HEK293 (cell line): ENCODE measurements at regions not wholly inside any gene's neighbourhood (a gene's known extent, or its start where the extent isn't known, plus 50 kb on each side); places are given as distances from the start of the nearest gene placed in this dataset.

ENCODE experiments used
- CTCF ChIA-PET: fragments of 350-600 bp; formaldehyde crosslinking; extraction: SDS; loops from one replicate; lab custom pipeline; 2021; ENCODE audit warnings: antibody characterized with exemption; lab: Yijun Ruan, JAX
- POLR2A ChIA-PET: fragments of 300-600 bp; formaldehyde crosslinking; extraction: SDS; loops from one replicate; lab custom pipeline; 2020; ENCODE audit warnings: antibody characterized with exemption, inconsistent platforms; lab: Yijun Ruan, JAX
- H3K27ac ChIP-seq: fragments of 200-500 bp; sonication (Bioruptor generic); 2 replicates; pipeline ENCODE4 v1.5.1; 2014; ENCODE audit warnings: low read depth, low read length, control low read depth, inconsistent platforms; ENCODE audit errors: extremely low read depth
- H3K36me3 ChIP-seq, 2 experiments: fragments of 200-500 bp in 1 of 2; sonication (Bioruptor generic) in 1 of 2; 1 replicate in 1 of 2; 2 replicates in 1 of 2; pipeline ENCODE4 v1.5.1; 2014 to 2017; ENCODE audit warnings: inconsistent platforms in 2 of 2, low read length in 2 of 2; ENCODE audit not compliant: control insufficient read depth in 2 of 2, insufficient read depth in 1 of 2
- H3K4me1 ChIP-seq: fragments of 200-500 bp; sonication (Bioruptor generic); 2 replicates; pipeline ENCODE4 v1.5.1; 2014; ENCODE audit warnings: mild to moderate bottlenecking, low read length, inconsistent platforms; ENCODE audit not compliant: control insufficient read depth, insufficient read depth
- H3K4me3 ChIP-seq: 2 replicates; pipeline ENCODE4 v1.5.1; 2011; ENCODE audit warnings: low read depth, mild to moderate bottlenecking, control low read depth, low read length, moderate library complexity
- H3K9me3 ChIP-seq: fragments of 200-500 bp; sonication (Bioruptor generic); 2 replicates; pipeline ENCODE4 v1.5.1; 2014; ENCODE audit warnings: low read depth, low read length, inconsistent platforms; ENCODE audit not compliant: control insufficient read depth, insufficient read depth
- HOXC10 ChIP-seq: sonication (generic); formaldehyde crosslinking; IDR thresholded peaks from 2 replicates; pipeline ENCODE4 v1.8.1; 2023; ENCODE audit warnings: mild to moderate bottlenecking, missing genetic modification reagents
- HOXD13 ChIP-seq: sonication (generic); formaldehyde crosslinking; IDR thresholded peaks from 2 replicates; pipeline ENCODE4 v1.8.0; 2022; ENCODE audit warnings: missing genetic modification reagents, borderline replicate concordance
- IKZF3 ChIP-seq: fragments of 450-650 bp; IDR thresholded peaks from 2 replicates; pipeline ENCODE4 v1.5.0; 2018; ENCODE audit warnings: missing biosample characterization, mild to moderate bottlenecking, missing genetic modification characterization, moderate library complexity
- KLF1 ChIP-seq: fragments of 450-650 bp; formaldehyde crosslinking; IDR thresholded peaks from 2 replicates; pipeline ENCODE4 v1.5.1; 2016; ENCODE audit warnings: missing biosample characterization, missing genetic modification characterization
- REPIN1 ChIP-seq: fragments of 450-650 bp; formaldehyde crosslinking; IDR thresholded peaks from 2 replicates; pipeline ENCODE4 v1.5.1; 2017; ENCODE audit warnings: missing biosample characterization, missing genetic modification characterization, low read depth
- TCF7L2 ChIP-seq: IDR thresholded peaks from 2 replicates; pipeline ENCODE4 v1.6.1; 2011; ENCODE audit warnings: low read depth, mild to moderate bottlenecking, inconsistent platforms, low read length, moderate library complexity, borderline replicate concordance
- ZBTB17 ChIP-seq: fragments of 450-650 bp; formaldehyde crosslinking; IDR thresholded peaks from 2 replicates; pipeline ENCODE4 v1.5.1; 2016; ENCODE audit warnings: missing biosample characterization, missing genetic modification characterization
- ZNF10 ChIP-seq: fragments of 450-650 bp; formaldehyde crosslinking; IDR thresholded peaks from 2 replicates; pipeline ENCODE4 v1.5.1; 2017; ENCODE audit warnings: missing biosample characterization, missing genetic modification characterization
- ZNF114 ChIP-seq: fragments of 450-650 bp; formaldehyde crosslinking; IDR thresholded peaks from 2 replicates; pipeline ENCODE4 v1.5.0; 2017; ENCODE audit warnings: missing biosample characterization, missing genetic modification characterization
- ZNF223 ChIP-seq: fragments of 450-650 bp; formaldehyde crosslinking; IDR thresholded peaks from 2 replicates; pipeline ENCODE4 v1.5.1; 2016; ENCODE audit warnings: missing biosample characterization, missing genetic modification characterization
- ZNF23 ChIP-seq: fragments of 450-650 bp; formaldehyde crosslinking; IDR thresholded peaks from 2 replicates; pipeline ENCODE4 v1.5.1; 2016; ENCODE audit warnings: missing biosample characterization, missing genetic modification characterization, borderline replicate concordance
- ZNF366 ChIP-seq: fragments of 450-650 bp; formaldehyde crosslinking; conservative IDR thresholded peaks from 2 replicates; pipeline ENCODE4 v1.5.1; 2016; ENCODE audit warnings: missing biosample characterization, missing genetic modification characterization
- ZNF585B ChIP-seq: fragments of 450-650 bp; formaldehyde crosslinking; IDR thresholded peaks from 2 replicates; pipeline ENCODE4 v1.5.1; 2016; ENCODE audit warnings: missing biosample characterization, missing genetic modification characterization
- ZNF654 ChIP-seq: fragments of 450-650 bp; formaldehyde crosslinking; IDR thresholded peaks from 2 replicates; pipeline ENCODE4 v1.5.1; 2016; ENCODE audit warnings: low read depth, missing biosample characterization, missing genetic modification characterization
- TF ChIP-seq, protein P1 (sequence below): fragments of 450-650 bp; formaldehyde crosslinking; optimal IDR thresholded peaks from 2 replicates; pipeline ENCODE3; 2016; ENCODE audit warnings: missing biosample characterization, mild to moderate bottlenecking, missing genetic modification characterization
- TF ChIP-seq, protein P2 (sequence below): fragments of 450-650 bp; formaldehyde crosslinking; IDR thresholded peaks from 2 replicates; pipeline ENCODE4 v1.5.1; 2016; ENCODE audit warnings: missing biosample characterization, missing genetic modification characterization, low read depth
- TF ChIP-seq, protein P3 (sequence below): fragments of 450-650 bp; formaldehyde crosslinking; IDR thresholded peaks from 2 replicates; pipeline ENCODE4 v1.5.1; 2016; ENCODE audit warnings: missing biosample characterization, missing genetic modification characterization

DNA sequence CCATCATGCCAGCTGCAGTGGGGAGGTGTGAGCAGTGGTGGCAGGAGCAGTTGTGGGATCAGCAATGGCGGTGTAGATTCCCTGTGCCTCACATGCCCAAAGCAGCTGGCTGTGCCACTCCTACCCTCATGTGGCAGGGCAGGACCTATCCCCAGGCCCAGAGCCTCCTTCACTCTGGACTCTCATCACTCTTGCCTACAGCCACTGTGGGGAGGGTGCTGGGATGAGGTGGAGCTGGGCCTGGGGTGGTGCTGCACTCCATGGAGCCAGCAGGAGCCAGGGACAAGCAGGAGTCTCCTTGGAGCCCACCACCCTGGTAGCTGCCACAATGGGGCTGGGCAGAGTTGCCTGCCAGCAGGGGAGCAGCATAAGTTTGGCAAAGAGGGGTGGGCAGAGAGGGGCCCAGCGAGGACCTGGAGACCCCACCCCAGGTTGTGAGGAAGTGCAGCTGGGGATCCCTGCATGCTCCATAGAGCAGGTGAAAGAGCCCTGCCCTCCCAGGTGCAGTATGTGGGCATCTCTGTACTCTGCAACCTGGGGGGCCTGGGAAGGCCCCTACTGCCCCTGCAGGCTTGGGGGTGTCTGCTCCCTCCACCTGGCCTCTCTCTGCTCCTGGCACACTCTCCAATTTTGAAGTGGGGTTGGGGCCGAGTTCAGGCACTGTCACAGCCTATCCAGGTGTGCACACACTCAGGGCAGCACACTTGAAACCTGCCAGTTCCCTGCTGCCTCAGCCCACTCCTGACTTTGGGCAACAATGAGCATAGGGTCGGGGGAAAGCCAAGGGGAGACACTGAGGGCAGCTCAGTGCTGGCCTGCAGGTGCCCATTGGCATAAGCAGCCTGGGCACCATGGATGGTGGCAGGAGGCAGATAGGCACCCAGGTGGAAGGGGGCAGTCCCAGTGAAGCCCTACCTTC, 74.0 kb upstream of the INTU start:
- POLR2A ChIA-PET: no interaction called here
- Histone ChIP-seq H3K36me3 (no peaks in the 10 kb centered on the region), H3K9me3 (no peaks in the 10 kb centered on the region), H3K27ac (no peak overlapping the region), H3K4me3 (no peak overlapping the region)
- CTCF ChIA-PET: no interaction called here
- TF ChIP-seq REPIN1: no peak
- TF ChIP-seq ZNF10 (tag by site-specific recombination): no peak
- TF ChIP-seq, protein P1, sequence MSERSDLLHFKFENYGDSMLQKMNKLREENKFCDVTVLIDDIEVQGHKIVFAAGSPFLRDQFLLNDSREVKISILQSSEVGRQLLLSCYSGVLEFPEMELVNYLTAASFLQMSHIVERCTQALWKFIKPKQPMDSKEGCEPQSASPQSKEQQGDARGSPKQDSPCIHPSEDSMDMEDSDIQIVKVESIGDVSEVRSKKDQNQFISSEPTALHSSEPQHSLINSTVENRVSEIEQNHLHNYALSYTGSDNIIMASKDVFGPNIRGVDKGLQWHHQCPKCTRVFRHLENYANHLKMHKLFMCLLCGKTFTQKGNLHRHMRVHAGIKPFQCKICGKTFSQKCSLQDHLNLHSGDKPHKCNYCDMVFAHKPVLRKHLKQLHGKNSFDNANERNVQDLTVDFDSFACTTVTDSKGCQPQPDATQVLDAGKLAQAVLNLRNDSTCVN (tag by site-specific recombination): no peak
- TF ChIP-seq, all 188 proteins: peak for 0
- no peaks in the 10 kb centered on the region for H3K4me1 ChIP-seq

DNA sequence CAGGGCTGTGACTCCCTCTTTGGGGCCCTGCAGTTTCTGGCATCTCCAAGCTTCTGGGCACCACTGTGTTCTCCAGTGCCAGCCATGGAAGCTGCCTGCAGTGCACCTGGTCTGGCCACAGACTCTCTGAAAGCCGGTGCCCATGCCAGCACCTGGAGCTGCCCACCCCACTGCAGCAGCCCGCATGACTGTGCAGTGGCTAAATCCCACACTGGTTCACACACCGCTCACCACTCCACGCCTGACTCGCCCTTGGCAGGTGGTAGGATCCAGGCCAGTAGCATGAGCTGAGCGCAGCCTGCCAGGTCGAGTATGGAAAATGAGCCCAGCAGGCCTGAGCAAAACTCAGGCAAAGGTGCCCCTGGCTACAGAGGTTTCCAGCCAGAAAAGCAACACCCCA, 72.8 kb upstream of the INTU start:
- H3K4me3 ChIP-seq: no peak overlapping the region
- H3K27ac ChIP-seq: no peak overlapping the region
- TF ChIP-seq ZNF23 (no peak), HOXD13 (CRISPR knock-in tag) (no peak), TCF7L2 (no peak), HOXC10 (no peak), ZBTB17 (no peak), ZNF114 (tag by site-specific recombination) (no peak), IKZF3 (no peak), ZNF654 (tag by site-specific recombination) (no peak), ZNF585B (tag by site-specific recombination) (no peak), REPIN1 (no peak), ZNF223 (tag by site-specific recombination) (no peak), ZNF366 (tag by site-specific recombination) (no peak), KLF1 (tag by site-specific recombination) (no peak)
- TF ChIP-seq, protein P1 (tag by site-specific recombination): no peak
- TF ChIP-seq, protein P2, sequence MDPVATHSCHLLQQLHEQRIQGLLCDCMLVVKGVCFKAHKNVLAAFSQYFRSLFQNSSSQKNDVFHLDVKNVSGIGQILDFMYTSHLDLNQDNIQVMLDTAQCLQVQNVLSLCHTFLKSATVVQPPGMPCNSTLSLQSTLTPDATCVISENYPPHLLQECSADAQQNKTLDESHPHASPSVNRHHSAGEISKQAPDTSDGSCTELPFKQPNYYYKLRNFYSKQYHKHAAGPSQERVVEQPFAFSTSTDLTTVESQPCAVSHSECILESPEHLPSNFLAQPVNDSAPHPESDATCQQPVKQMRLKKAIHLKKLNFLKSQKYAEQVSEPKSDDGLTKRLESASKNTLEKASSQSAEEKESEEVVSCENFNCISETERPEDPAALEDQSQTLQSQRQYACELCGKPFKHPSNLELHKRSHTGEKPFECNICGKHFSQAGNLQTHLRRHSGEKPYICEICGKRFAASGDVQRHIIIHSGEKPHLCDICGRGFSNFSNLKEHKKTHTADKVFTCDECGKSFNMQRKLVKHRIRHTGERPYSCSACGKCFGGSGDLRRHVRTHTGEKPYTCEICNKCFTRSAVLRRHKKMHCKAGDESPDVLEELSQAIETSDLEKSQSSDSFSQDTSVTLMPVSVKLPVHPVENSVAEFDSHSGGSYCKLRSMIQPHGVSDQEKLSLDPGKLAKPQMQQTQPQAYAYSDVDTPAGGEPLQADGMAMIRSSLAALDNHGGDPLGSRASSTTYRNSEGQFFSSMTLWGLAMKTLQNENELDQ (tag by site-specific recombination): no peak
- TF ChIP-seq, protein P3, sequence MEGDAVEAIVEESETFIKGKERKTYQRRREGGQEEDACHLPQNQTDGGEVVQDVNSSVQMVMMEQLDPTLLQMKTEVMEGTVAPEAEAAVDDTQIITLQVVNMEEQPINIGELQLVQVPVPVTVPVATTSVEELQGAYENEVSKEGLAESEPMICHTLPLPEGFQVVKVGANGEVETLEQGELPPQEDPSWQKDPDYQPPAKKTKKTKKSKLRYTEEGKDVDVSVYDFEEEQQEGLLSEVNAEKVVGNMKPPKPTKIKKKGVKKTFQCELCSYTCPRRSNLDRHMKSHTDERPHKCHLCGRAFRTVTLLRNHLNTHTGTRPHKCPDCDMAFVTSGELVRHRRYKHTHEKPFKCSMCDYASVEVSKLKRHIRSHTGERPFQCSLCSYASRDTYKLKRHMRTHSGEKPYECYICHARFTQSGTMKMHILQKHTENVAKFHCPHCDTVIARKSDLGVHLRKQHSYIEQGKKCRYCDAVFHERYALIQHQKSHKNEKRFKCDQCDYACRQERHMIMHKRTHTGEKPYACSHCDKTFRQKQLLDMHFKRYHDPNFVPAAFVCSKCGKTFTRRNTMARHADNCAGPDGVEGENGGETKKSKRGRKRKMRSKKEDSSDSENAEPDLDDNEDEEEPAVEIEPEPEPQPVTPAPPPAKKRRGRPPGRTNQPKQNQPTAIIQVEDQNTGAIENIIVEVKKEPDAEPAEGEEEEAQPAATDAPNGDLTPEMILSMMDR (tag by site-specific recombination): no peak
- no peaks in the 10 kb centered on the region for H3K4me1 ChIP-seq
- no peaks in the 10 kb centered on the region for H3K9me3 ChIP-seq
- CTCF ChIA-PET: no interaction called here
- H3K36me3 ChIP-seq: no peaks in the 10 kb centered on the region
- POLR2A ChIA-PET: no interaction called here
